Keratinocyte (primary cell): ENCODE measurements at regions not wholly inside any gene's neighbourhood (a gene's known extent, or its start where the extent isn't known, plus 50 kb on each side); places are given as distances from the start of the nearest gene placed in this dataset.

Experiments used
- DNase-seq: peaks from one replicate; pipeline ENCODE4 v3.0.0-alpha.2; 2011; ENCODE audit warnings: low read depth, missing footprints, low spot score
- FAIRE-seq: peaks from 2 replicates; lab custom pipeline; 2011; peaks lifted over from hg19 to GRCh38; lab: Jason Lieb, UNC
- H2AFZ ChIP-seq: 2 replicates; pipeline ENCODE4 v1.6.0; 2012; ENCODE audit warnings: low read length, control low read depth, inconsistent platforms; ENCODE audit not compliant: control insufficient read depth
- H3K27ac ChIP-seq: 2 replicates; pipeline ENCODE4 v1.5.1; 2011; ENCODE audit warnings: low read length; ENCODE audit not compliant: control insufficient read depth, insufficient read depth
- H3K27me3 ChIP-seq: 3 replicates; pipeline ENCODE4 v1.6.0; 2011; ENCODE audit warnings: low read length; ENCODE audit not compliant: control insufficient read depth, insufficient read depth; ENCODE audit errors: extremely low read depth
- H3K36me3 ChIP-seq, 2 experiments: 2 replicates in 1 of 2; 3 replicates in 1 of 2; pipeline ENCODE4 v1.5.1; 2011; ENCODE audit warnings: low read length in 2 of 2, mild to moderate bottlenecking in 1 of 2; ENCODE audit not compliant: control insufficient read depth in 2 of 2, insufficient read depth in 2 of 2; ENCODE audit errors: extremely low read depth in 1 of 2
- H3K4me1 ChIP-seq: 3 replicates; pipeline ENCODE4 v1.5.1; 2011; ENCODE audit warnings: low read length; ENCODE audit not compliant: control insufficient read depth, insufficient read depth; ENCODE audit errors: extremely low read depth
- H3K4me2 ChIP-seq: 3 replicates; pipeline ENCODE4 v1.6.0; 2011; ENCODE audit warnings: low read depth, low read length; ENCODE audit not compliant: control insufficient read depth, insufficient read depth; ENCODE audit errors: extremely low read depth
- H3K4me3 ChIP-seq, 3 experiments: fragments of 200-600 bp in 1 of 3; sonication (generic) in 1 of 3; 2 replicates in 2 of 3; 3 replicates in 1 of 3; pipeline ENCODE4 v1.5.1; 2011 to 2016; ENCODE audit warnings: low read length in 3 of 3, mild to moderate bottlenecking in 3 of 3, control low read depth in 2 of 3, inconsistent platforms in 1 of 3, low read depth in 1 of 3, mixed read lengths in 1 of 3, mixed run types in 1 of 3, moderate library complexity in 1 of 3; ENCODE audit not compliant: control insufficient read depth in 2 of 3, insufficient read depth in 2 of 3; ENCODE audit errors: extremely low read depth in 1 of 3
- H3K79me2 ChIP-seq: 2 replicates; pipeline ENCODE4 v1.6.0; 2012; ENCODE audit warnings: low read length; ENCODE audit not compliant: control insufficient read depth, insufficient read depth
- H3K9ac ChIP-seq: 3 replicates; pipeline ENCODE4 v1.6.0; 2011; ENCODE audit warnings: low read length; ENCODE audit not compliant: control insufficient read depth, insufficient read depth; ENCODE audit errors: extremely low read depth
- H3K9me1 ChIP-seq: 3 replicates; pipeline ENCODE4 v1.6.0; 2011; ENCODE audit warnings: low read length; ENCODE audit not compliant: control insufficient read depth, insufficient read depth; ENCODE audit errors: extremely low read depth
- H3K9me3 ChIP-seq: 2 replicates; pipeline ENCODE4 v1.5.1; 2012; ENCODE audit warnings: low read depth, low read length; ENCODE audit not compliant: control insufficient read depth
- H4K20me1 ChIP-seq: 3 replicates; pipeline ENCODE4 v1.6.0; 2011; ENCODE audit warnings: low read length; ENCODE audit not compliant: control insufficient read depth, insufficient read depth; ENCODE audit errors: extremely low read depth
- CTCF ChIP-seq, 3 experiments: IDR thresholded peaks in 1 of 3; conservative IDR thresholded peaks in 1 of 3; optimal IDR thresholded peaks in 1 of 3; 2 replicates in 2 of 3; 3 replicates in 1 of 3; pipeline versions ENCODE3 to v1.5.1; 2011; ENCODE audit warnings: low read length in 3 of 3, mild to moderate bottlenecking in 3 of 3, moderate library complexity in 2 of 3, control low read depth in 1 of 3, inconsistent platforms in 1 of 3; ENCODE audit not compliant: insufficient read depth in 2 of 3; ENCODE audit errors: extremely low read depth in 1 of 3
- EZH2 ChIP-seq: IDR thresholded peaks from one replicate; pipeline ENCODE4 v1.6.1; 2012; ENCODE audit warnings: inconsistent platforms, mild to moderate bottlenecking, low read length, moderate library complexity
- dilution Hi-C: fragments of 300-500 bp; cut with MboI; formaldehyde crosslinking; loops from one replicate; pipeline ENCODE4 v1.7.0; 2020; ENCODE audit warnings: low sequenced_read_pairs; ENCODE audit not compliant: extremely low pct_ligation_motif_present

- no peak overlapping the region for H3K9ac ChIP-seq
- H3K79me2 ChIP-seq: no peaks in the 10 kb centered on the region
- no peaks in the 10 kb centered on the region for H3K27me3 ChIP-seq
- no peak overlapping the region for H2AFZ ChIP-seq
- FAIRE-seq (no peak), DNase-seq (no peak)
- H3K4me1 ChIP-seq: no peaks in the 10 kb centered on the region
- no peak overlapping the region for H3K4me2 ChIP-seq
- dilution Hi-C loops: no loop called here
- no peaks in the 10 kb centered on the region for H3K9me3 ChIP-seq
- TF ChIP-seq CTCF (optimal IDR thresholded peaks at IDR 0.05 in 1 of 3, IDR thresholded peaks at IDR 0.05 in 1 of 3, conservative IDR thresholded peaks at IDR 0.05 in 1 of 3; ENCODE audit: extremely low read depth in 1 of 3, insufficient read depth in 2 of 3, low read length in 3 of 3): no peak
- no peak for TF ChIP-seq EZH2
- H3K4me3 ChIP-seq: no peak overlapping the region
- no peaks in the 10 kb centered on the region for H3K36me3 ChIP-seq
- H3K27ac ChIP-seq: no peak overlapping the region
- no peaks in the 10 kb centered on the region for H4K20me1 ChIP-seq
- H3K9me1 ChIP-seq: no peaks in the 10 kb centered on the region
These were observed 756.1 kb upstream of the DPPA4 start for GRCh38 chr3:110093411-110093810.

GRCh38 chr3:110093812-110094401, 756.6 kb upstream of the DPPA4 start:
- H3K4me1 ChIP-seq: no peaks in the 10 kb centered on the region
- no peaks in the 10 kb centered on the region for H3K27me3 ChIP-seq
- TF ChIP-seq CTCF (optimal IDR thresholded peaks at IDR 0.05 in 1 of 3, IDR thresholded peaks at IDR 0.05 in 1 of 3, conservative IDR thresholded peaks at IDR 0.05 in 1 of 3; ENCODE audit: extremely low read depth in 1 of 3, insufficient read depth in 2 of 3, low read length in 3 of 3): no peak
- TF ChIP-seq EZH2: no peak
- H4K20me1 ChIP-seq: no peaks in the 10 kb centered on the region
- FAIRE-seq: no peak
- no peak overlapping the region for H3K27ac ChIP-seq
- no peaks in the 10 kb centered on the region for H3K9me3 ChIP-seq
- no peak overlapping the region for H3K4me3 ChIP-seq
- H3K36me3 ChIP-seq: no peaks in the 10 kb centered on the region
- DNase-seq: no peak
- H3K4me2 ChIP-seq: no peak overlapping the region
- H2AFZ ChIP-seq: no peak overlapping the region
- dilution Hi-C loops: no loop called here
- no peaks in the 10 kb centered on the region for H3K79me2 ChIP-seq
- H3K9ac ChIP-seq: no peak overlapping the region
- H3K9me1 ChIP-seq: no peaks in the 10 kb centered on the region
